DOHH2 (cell line): ENCODE measurements at regions not wholly inside any gene's neighbourhood (a gene's known extent, or its start where the extent isn't known, plus 50 kb on each side); places are given as distances from the start of the nearest gene placed in this dataset.

Experiments used
- H3F3A ChIP-seq: fragments of 200-600 bp; sonication (generic), shearing (Covaris generic); 2 replicates; pipeline ENCODE4 v1.6.0; 2016; ENCODE audit warnings: antibody characterized with exemption, mild to moderate bottlenecking; ENCODE audit not compliant: control insufficient read depth, insufficient read depth
- H3K27ac ChIP-seq: fragments of 200-600 bp; sonication (generic); 2 replicates; pipeline ENCODE4 v1.5.1; 2014; ENCODE audit warnings: low read depth, mild to moderate bottlenecking, low read length, moderate library complexity
- H3K27me3 ChIP-seq: fragments of 200-600 bp; sonication (generic); 2 replicates; pipeline ENCODE4 v1.6.1; 2014; ENCODE audit warnings: mild to moderate bottlenecking, low read length, mixed read lengths; ENCODE audit not compliant: control insufficient read depth
- H3K36me3 ChIP-seq: fragments of 200-600 bp; sonication (generic); 2 replicates; pipeline ENCODE4 v1.6.1; 2014; ENCODE audit warnings: mild to moderate bottlenecking, low read length, moderate library complexity, mixed read lengths; ENCODE audit not compliant: control insufficient read depth
- H3K4me1 ChIP-seq: fragments of 200-600 bp; sonication (generic); 2 replicates; pipeline ENCODE4 v1.6.1; 2014; ENCODE audit warnings: mild to moderate bottlenecking, low read length, mixed read lengths; ENCODE audit not compliant: control insufficient read depth
- H3K4me2 ChIP-seq: fragments of 200-600 bp; sonication (generic); 2 replicates; pipeline ENCODE4 v1.6.0; 2014; ENCODE audit warnings: mild to moderate bottlenecking, low read length, moderate library complexity
- H3K4me3 ChIP-seq: fragments of 200-600 bp; sonication (generic); 2 replicates; pipeline ENCODE4 v1.5.1; 2014; ENCODE audit warnings: mild to moderate bottlenecking, low read length, mixed read lengths
- H3K79me2 ChIP-seq: fragments of 200-600 bp; sonication (generic); 2 replicates; pipeline ENCODE4 v1.6.1; 2014; ENCODE audit warnings: mild to moderate bottlenecking, low read length, mixed read lengths; ENCODE audit not compliant: control insufficient read depth
- H3K9me2 ChIP-seq: fragments of 200-600 bp; sonication (generic); replicated peaks from 2 replicates; pipeline ENCODE4 v1.6.1; 2014; ENCODE audit warnings: mild to moderate bottlenecking, low read length, mixed read lengths; ENCODE audit not compliant: control insufficient read depth
- H3K9me3 ChIP-seq: fragments of 200-600 bp; sonication (generic); 2 replicates; pipeline ENCODE4 v1.6.1; 2014; ENCODE audit warnings: antibody characterized with exemption, low read length, mixed read lengths; ENCODE audit not compliant: control insufficient read depth, insufficient read depth
- H4K20me1 ChIP-seq: fragments of 200-600 bp; sonication (generic); 2 replicates; pipeline ENCODE4 v1.6.0; 2014; ENCODE audit warnings: low read depth, mild to moderate bottlenecking, antibody characterized with exemption, low read length, moderate library complexity; ENCODE audit not compliant: control insufficient read depth, insufficient read depth
- CTCF ChIP-seq: fragments of 200-600 bp; sonication (generic); IDR thresholded peaks from one replicate; pipeline ENCODE4 v1.5.1; 2014; ENCODE audit warnings: antibody characterized with exemption, mild to moderate bottlenecking, low read depth, low read length; ENCODE audit not compliant: poor library complexity, severe bottlenecking
- EZH2phosphoT487 ChIP-seq: fragments of 200-600 bp; sonication (generic); IDR thresholded peaks from 2 replicates; pipeline ENCODE4 v1.6.1; 2017; ENCODE audit warnings: borderline replicate concordance, mild to moderate bottlenecking, antibody characterized with exemption, low read length, moderate library complexity, mixed read lengths

- Histone ChIP-seq H3K9me2 (no peaks in the 10 kb centered on the region), H3K4me1 (no peaks in the 10 kb centered on the region), H4K20me1 (no peaks in the 10 kb centered on the region), H3K27ac (no peak overlapping the region), H3K79me2 (no peaks in the 10 kb centered on the region), H3K27me3 (no peaks in the 10 kb centered on the region; the same call in 1 of the 2 replicates), H3K4me3 (no peak overlapping the region), H3F3A (no peaks in the 10 kb centered on the region), H3K9me3 (no peaks in the 10 kb centered on the region), H3K4me2 (no peak overlapping the region), H3K36me3 (no peaks in the 10 kb centered on the region)
- TF ChIP-seq CTCF: no peak
Measured at GRCh38 chr2:234714711-234715110, 217.8 kb upstream of the ARL4C start.

- H3K36me3 ChIP-seq: no peaks in the 10 kb centered on the region
- no peaks in the 10 kb centered on the region for H3F3A ChIP-seq
- no peaks in the 10 kb centered on the region for H3K79me2 ChIP-seq
- no peak overlapping the region for H3K27ac ChIP-seq
- H3K4me3 ChIP-seq: no peak overlapping the region
- H4K20me1 ChIP-seq: no peaks in the 10 kb centered on the region
- H3K27me3 ChIP-seq: no peaks in the 10 kb centered on the region; the same call in 1 of the 2 replicates
- no peaks in the 10 kb centered on the region for H3K9me3 ChIP-seq
- TF ChIP-seq CTCF: no peak
- no peak for TF ChIP-seq EZH2phosphoT487
- no peaks in the 10 kb centered on the region for H3K4me1 ChIP-seq
- no peaks in the 10 kb centered on the region for H3K9me2 ChIP-seq
- H3K4me2 ChIP-seq: no peak overlapping the region
Measured at GRCh38 chr2:234712421-234712935, 215.6 kb upstream of the ARL4C start.

- Histone ChIP-seq H3K36me3 (no peaks in the 10 kb centered on the region), H3K9me3 (no peaks in the 10 kb centered on the region), H3F3A (no peaks in the 10 kb centered on the region), H3K4me2 (no peak overlapping the region), H3K27ac (no peak overlapping the region), H3K27me3 (no peaks in the 10 kb centered on the region; the same call in 1 of the 2 replicates), H3K9me2 (no peaks in the 10 kb centered on the region), H3K4me3 (no peak overlapping the region), H3K4me1 (no peaks in the 10 kb centered on the region), H3K79me2 (no peaks in the 10 kb centered on the region), H4K20me1 (no peaks in the 10 kb centered on the region)
- TF ChIP-seq CTCF: no peak
Measured at GRCh38 chr2:234711308-234711707, 214.4 kb upstream of the ARL4C start.

- H3K4me1 ChIP-seq: no peaks in the 10 kb centered on the region
- H3K9me2 ChIP-seq: no peaks in the 10 kb centered on the region
- no peaks in the 10 kb centered on the region for H3K36me3 ChIP-seq
- no peaks in the 10 kb centered on the region for H3K9me3 ChIP-seq
- no peak overlapping the region for H3K4me3 ChIP-seq
- no peaks in the 10 kb centered on the region; the same call in 1 of the 2 replicates for H3K27me3 ChIP-seq
- H3F3A ChIP-seq: no peaks in the 10 kb centered on the region
- no peak overlapping the region for H3K4me2 ChIP-seq
- H3K79me2 ChIP-seq: no peaks in the 10 kb centered on the region
- H4K20me1 ChIP-seq: no peaks in the 10 kb centered on the region
- no peak overlapping the region for H3K27ac ChIP-seq
- TF ChIP-seq CTCF (no peak), EZH2phosphoT487 (no peak)
Measured at GRCh38 chr2:234710587-234710986, 213.7 kb upstream of the ARL4C start.
